IMR-90 (cell line): ENCODE measurements at regions not wholly inside any gene's neighbourhood (a gene's known extent, or its start where the extent isn't known, plus 50 kb on each side); places are given as distances from the start of the nearest gene placed in this dataset.

Source experiments
- ATAC-seq: fragments of 200-7000 bp; cut with Tn5 transposase; 2 replicates; pipeline ENCODE4 v1.9.1; 2020; ENCODE audit warnings: low read depth, mild to moderate bottlenecking, moderate library complexity
- BruUV-seq: library from RNA; stranded (reverse); fragments of 400-500 nt; replicated peaks from 2 replicates; lab custom pipeline; 2021; lab: Mats Ljungman, UMichigan
- CTCF ChIA-PET: fragments of 300-600 bp; formaldehyde crosslinking; extraction: SDS; loops from one replicate; lab custom pipeline; 2021; ENCODE audit warnings: antibody characterized with exemption; lab: Yijun Ruan, JAX
- POLR2A ChIA-PET: fragments of 300-600 bp; sonication (Branson Sonifier 250); formaldehyde crosslinking; loops from one replicate; lab custom pipeline; 2022; ENCODE audit warnings: antibody characterized with exemption; ENCODE audit not compliant: unreplicated experiment; lab: Charles Lee
- DNase-seq: peaks from one replicate; pipeline ENCODE4 v3.0.0; 2013
- H2AFZ ChIP-seq: replicated peaks from 2 replicates; pipeline ENCODE3; 2013; ENCODE audit warnings: low read length, mild to moderate bottlenecking; ENCODE audit not compliant: poor library complexity
- H2AK5ac ChIP-seq: 2 replicates; pipeline ENCODE4 v1.6.1; 2013; ENCODE audit warnings: low read depth, low read length, inconsistent platforms
- H2AK9ac ChIP-seq: replicated peaks from 2 replicates; pipeline ENCODE3; 2013; ENCODE audit warnings: mild to moderate bottlenecking, low read depth, low read length, moderate library complexity; ENCODE audit not compliant: poor library complexity
- H2BK120ac ChIP-seq: 2 replicates; pipeline ENCODE4 v1.6.1; 2013; ENCODE audit warnings: low read depth, low read length, inconsistent platforms
- H2BK15ac ChIP-seq: 3 replicates; pipeline ENCODE4 v1.6.1; 2013; ENCODE audit warnings: low read depth, low read length, inconsistent platforms
- H2BK20ac ChIP-seq: 2 replicates; pipeline ENCODE4 v1.6.1; 2013; ENCODE audit warnings: low read depth, mild to moderate bottlenecking, inconsistent platforms, low read length, moderate library complexity
- H2BK5ac ChIP-seq: 2 replicates; pipeline ENCODE4 v1.6.1; 2013; ENCODE audit warnings: mild to moderate bottlenecking, low read depth, low read length, inconsistent platforms; ENCODE audit not compliant: poor library complexity, severe bottlenecking
- H3K14ac ChIP-seq: replicated peaks from 2 replicates; pipeline ENCODE4 v1.6.1; 2013; ENCODE audit warnings: low read depth, low read length, inconsistent platforms
- H3K18ac ChIP-seq: 2 replicates; pipeline ENCODE4 v1.6.1; 2013; ENCODE audit warnings: low read depth, low read length, control low read depth
- H3K23ac ChIP-seq: 2 replicates; pipeline ENCODE4 v1.6.1; 2013; ENCODE audit warnings: low read depth, low read length, inconsistent platforms
- H3K27ac ChIP-seq: 2 replicates; pipeline ENCODE4 v1.5.1; 2013; ENCODE audit warnings: mild to moderate bottlenecking, control low read depth, low read length; ENCODE audit not compliant: insufficient read depth
- H3K27me3 ChIP-seq: 2 replicates; pipeline ENCODE4 v1.6.1; 2013; ENCODE audit warnings: low read length; ENCODE audit not compliant: control insufficient read depth, insufficient read depth
- H3K36me3 ChIP-seq: 2 replicates; pipeline ENCODE4 v1.6.1; 2013; ENCODE audit warnings: low read length, mixed read lengths; ENCODE audit not compliant: control insufficient read depth, insufficient read depth
- H3K4ac ChIP-seq: 2 replicates; pipeline ENCODE4 v1.6.1; 2013; ENCODE audit warnings: low read depth, low read length, inconsistent platforms
- H3K4me1 ChIP-seq: 2 replicates; pipeline ENCODE4 v1.6.1; 2013; ENCODE audit warnings: low read length, mixed read lengths; ENCODE audit not compliant: control insufficient read depth, insufficient read depth
- H3K4me2 ChIP-seq: 2 replicates; pipeline ENCODE4 v1.6.1; 2013; ENCODE audit warnings: low read depth, mild to moderate bottlenecking, control low read depth, low read length, moderate library complexity
- H3K4me3 ChIP-seq: 2 replicates; pipeline ENCODE4 v1.5.1; 2013; ENCODE audit warnings: low read depth, mild to moderate bottlenecking, control low read depth, low read length, moderate library complexity; ENCODE audit not compliant: insufficient read depth
- H3K56ac ChIP-seq: 2 replicates; pipeline ENCODE4 v1.6.1; 2013; ENCODE audit warnings: low read length, inconsistent platforms; ENCODE audit not compliant: insufficient read depth; ENCODE audit errors: extremely low read depth
- H3K79me1 ChIP-seq, 2 experiments: 2 replicates each; pipeline ENCODE4 v1.6.1; 2013; ENCODE audit warnings: low read length in 2 of 2, inconsistent platforms in 1 of 2, low read depth in 1 of 2
- H3K9ac ChIP-seq: 2 replicates; pipeline ENCODE4 v1.6.1; 2013; ENCODE audit warnings: low read depth, low read length, control low read depth
- H3K9me1 ChIP-seq: 2 replicates; pipeline ENCODE4 v1.6.1; 2013; ENCODE audit warnings: low read length, inconsistent platforms; ENCODE audit not compliant: insufficient read depth
- H3K9me3 ChIP-seq: 2 replicates; pipeline ENCODE4 v1.6.1; 2013; ENCODE audit warnings: low read length; ENCODE audit not compliant: control insufficient read depth, insufficient read depth
- H4K20me1 ChIP-seq: 2 replicates; pipeline ENCODE4 v1.6.1; 2013; ENCODE audit warnings: low read length, inconsistent platforms; ENCODE audit not compliant: insufficient read depth
- H4K5ac ChIP-seq: 2 replicates; pipeline ENCODE4 v1.6.1; 2013; ENCODE audit warnings: mild to moderate bottlenecking, low read depth, low read length, control low read depth
- H4K8ac ChIP-seq, 2 experiments: 2 replicates each; pipeline ENCODE4 v1.6.1; 2013; ENCODE audit warnings: low read depth in 2 of 2, low read length in 2 of 2, control low read depth in 1 of 2, inconsistent platforms in 1 of 2
- H4K91ac ChIP-seq: 2 replicates; pipeline ENCODE4 v1.6.1; 2013; ENCODE audit warnings: low read depth, low read length, inconsistent platforms; ENCODE audit not compliant: insufficient read depth
- BHLHE40 ChIP-seq: fragments of 150-350 bp; IDR thresholded peaks from 2 replicates; pipeline ENCODE4 v1.6.1; 2016; ENCODE audit warnings: mild to moderate bottlenecking, low read depth, low read length
- CEBPB ChIP-seq: IDR thresholded peaks from 2 replicates; pipeline ENCODE4 v1.6.1; 2012; ENCODE audit warnings: low read depth, low read length, improper control_type of control experiment
- FOS ChIP-seq: fragments of 150-350 bp; IDR thresholded peaks from 2 replicates; pipeline ENCODE4 v1.6.1; 2016; ENCODE audit warnings: low read depth, low read length
- MAFK ChIP-seq: IDR thresholded peaks from 2 replicates; pipeline ENCODE4 v1.6.1; 2012; ENCODE audit warnings: low read depth, low read length, improper control_type of control experiment
- MXI1 ChIP-seq: IDR thresholded peaks from 2 replicates; pipeline ENCODE4 v1.6.1; 2012; ENCODE audit warnings: low read depth, mild to moderate bottlenecking, low read length, moderate library complexity, borderline replicate concordance
- POLR2A ChIP-seq: IDR thresholded peaks from 2 replicates; pipeline ENCODE4 v1.6.1; 2012; ENCODE audit warnings: mild to moderate bottlenecking, low read depth, low read length
- RAD21 ChIP-seq: IDR thresholded peaks from 2 replicates; pipeline ENCODE4 v1.6.1; 2012; ENCODE audit warnings: low read length, improper control_type of control experiment
- RCOR1 ChIP-seq: IDR thresholded peaks from 2 replicates; pipeline ENCODE4 v1.6.1; 2012; ENCODE audit warnings: mild to moderate bottlenecking, low read length, improper control_type of control experiment; ENCODE audit not compliant: insufficient replicate concordance
- WGBS, 2 experiments: methylation state at CpG; one replicate each; pipeline versions ENCODE4 v1.1.5 to v1.1.7; 2013; ENCODE audit warnings: missing lambda C conversion rate in 2 of 2; ENCODE audit not compliant: insufficient read length in 1 of 2; ENCODE audit errors: extremely low coverage in 2 of 2; 5-methylcytosine and 5-hydroxymethylcytosine counted together
- dilution Hi-C: fragments of 300-500 bp; cut with HindIII; formaldehyde crosslinking; loops from one replicate; pipeline ENCODE4 v1.14.3; 2018; ENCODE audit warnings: low sequenced_read_pairs; ENCODE audit not compliant: unreplicated experiment
- in situ Hi-C: fragments of 300-500 bp; cut with MboI; formaldehyde crosslinking; loops from 3 replicates; pipeline ENCODE4 v1.14.3; 2019; ENCODE audit warnings: low sequenced_read_pairs, inconsistent platforms, mixed read lengths
- intact Hi-C: fragments of 100-400 bp; cut with micrococcal nuclease; formaldehyde crosslinking; loops from 2 replicates; pipeline ENCODE4 v1.10.0; 2022
- TF ChIP-seq, protein P1 (sequence below): fragments of 150-350 bp; IDR thresholded peaks from 2 replicates; pipeline ENCODE4 v1.6.1; 2016; ENCODE audit warnings: low read depth, mild to moderate bottlenecking, low read length, moderate library complexity, borderline replicate concordance
- TF ChIP-seq, protein P2 (sequence below): fragments of 150-350 bp; IDR thresholded peaks from 2 replicates; pipeline ENCODE4 v1.6.1; 2017; ENCODE audit warnings: mild to moderate bottlenecking, antibody characterized with exemption, low read length, low read depth
- TF ChIP-seq, protein P3 (sequence below): conservative IDR thresholded peaks from 2 replicates; pipeline ENCODE4 v1.5.1; 2012; ENCODE audit warnings: mild to moderate bottlenecking, low read depth, low read length, improper control_type of control experiment

DNA sequence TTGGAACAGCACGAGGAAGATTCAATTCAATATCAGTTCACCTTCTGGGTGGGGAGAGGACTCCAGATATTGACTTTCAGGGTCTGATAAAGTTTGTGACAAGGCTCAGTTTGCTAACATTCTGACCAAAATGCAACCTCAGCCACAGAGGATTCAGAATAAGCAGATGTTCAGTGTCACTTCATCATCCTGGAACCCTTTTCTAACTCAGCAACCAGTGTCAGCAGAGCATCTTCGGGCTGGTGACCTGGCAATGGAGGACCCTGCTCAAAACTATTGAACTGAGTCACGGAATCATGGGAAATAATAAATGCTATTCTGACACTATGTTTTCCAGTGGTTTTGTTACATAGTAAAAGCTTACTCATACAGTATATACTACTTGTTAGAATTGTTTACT is 433.4 kb upstream of the CFAP20DC start:
- no peak overlapping the region for H4K91ac ChIP-seq
- no peaks in the 10 kb centered on the region for H3K9me1 ChIP-seq
- POLR2A ChIA-PET: no interaction called here
- no peaks in the 10 kb centered on the region for H3K79me1 ChIP-seq
- H3K4ac ChIP-seq: peak overlapping the region; percentile 25; the same call in 1 of the 2 replicates
- H3K27ac ChIP-seq: no peak overlapping the region
- no peak overlapping the region for H3K9ac ChIP-seq
- no peak overlapping the region for H3K4me2 ChIP-seq
- intact Hi-C loops: no loop called here
- BruUV-seq: no TSS peak
- no peak overlapping the region for H3K23ac ChIP-seq
- dilution Hi-C loops: no loop called here
- H3K4me1 ChIP-seq: peaks cover 3% of the 10 kb centered on the region
- no peak overlapping the region for H2AFZ ChIP-seq
- 0 out of 2 replicates have a peak overlapping the region, but pooled peaks have one; percentile 6 for H3K14ac ChIP-seq
- peak overlapping the region; percentile 68 for H2AK5ac ChIP-seq
- WGBS, 2 experiments: no CpG with 5 or more reads among the region's 3 CpGs
- H2AK9ac ChIP-seq: no peak overlapping the region
- H3K56ac ChIP-seq: no peak overlapping the region
- TF ChIP-seq RCOR1 (no peak), BHLHE40 (no peak), FOS (no peak), RAD21 (no peak), POLR2A (no peak), MAFK (no peak), CEBPB (no peak), MXI1 (no peak)
- TF ChIP-seq, protein P1, sequence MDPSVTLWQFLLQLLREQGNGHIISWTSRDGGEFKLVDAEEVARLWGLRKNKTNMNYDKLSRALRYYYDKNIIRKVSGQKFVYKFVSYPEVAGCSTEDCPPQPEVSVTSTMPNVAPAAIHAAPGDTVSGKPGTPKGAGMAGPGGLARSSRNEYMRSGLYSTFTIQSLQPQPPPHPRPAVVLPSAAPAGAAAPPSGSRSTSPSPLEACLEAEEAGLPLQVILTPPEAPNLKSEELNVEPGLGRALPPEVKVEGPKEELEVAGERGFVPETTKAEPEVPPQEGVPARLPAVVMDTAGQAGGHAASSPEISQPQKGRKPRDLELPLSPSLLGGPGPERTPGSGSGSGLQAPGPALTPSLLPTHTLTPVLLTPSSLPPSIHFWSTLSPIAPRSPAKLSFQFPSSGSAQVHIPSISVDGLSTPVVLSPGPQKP: no peak
- TF ChIP-seq, protein P2, sequence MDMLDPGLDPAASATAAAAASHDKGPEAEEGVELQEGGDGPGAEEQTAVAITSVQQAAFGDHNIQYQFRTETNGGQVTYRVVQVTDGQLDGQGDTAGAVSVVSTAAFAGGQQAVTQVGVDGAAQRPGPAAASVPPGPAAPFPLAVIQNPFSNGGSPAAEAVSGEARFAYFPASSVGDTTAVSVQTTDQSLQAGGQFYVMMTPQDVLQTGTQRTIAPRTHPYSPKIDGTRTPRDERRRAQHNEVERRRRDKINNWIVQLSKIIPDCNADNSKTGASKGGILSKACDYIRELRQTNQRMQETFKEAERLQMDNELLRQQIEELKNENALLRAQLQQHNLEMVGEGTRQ: no peak
- TF ChIP-seq, protein P3, sequence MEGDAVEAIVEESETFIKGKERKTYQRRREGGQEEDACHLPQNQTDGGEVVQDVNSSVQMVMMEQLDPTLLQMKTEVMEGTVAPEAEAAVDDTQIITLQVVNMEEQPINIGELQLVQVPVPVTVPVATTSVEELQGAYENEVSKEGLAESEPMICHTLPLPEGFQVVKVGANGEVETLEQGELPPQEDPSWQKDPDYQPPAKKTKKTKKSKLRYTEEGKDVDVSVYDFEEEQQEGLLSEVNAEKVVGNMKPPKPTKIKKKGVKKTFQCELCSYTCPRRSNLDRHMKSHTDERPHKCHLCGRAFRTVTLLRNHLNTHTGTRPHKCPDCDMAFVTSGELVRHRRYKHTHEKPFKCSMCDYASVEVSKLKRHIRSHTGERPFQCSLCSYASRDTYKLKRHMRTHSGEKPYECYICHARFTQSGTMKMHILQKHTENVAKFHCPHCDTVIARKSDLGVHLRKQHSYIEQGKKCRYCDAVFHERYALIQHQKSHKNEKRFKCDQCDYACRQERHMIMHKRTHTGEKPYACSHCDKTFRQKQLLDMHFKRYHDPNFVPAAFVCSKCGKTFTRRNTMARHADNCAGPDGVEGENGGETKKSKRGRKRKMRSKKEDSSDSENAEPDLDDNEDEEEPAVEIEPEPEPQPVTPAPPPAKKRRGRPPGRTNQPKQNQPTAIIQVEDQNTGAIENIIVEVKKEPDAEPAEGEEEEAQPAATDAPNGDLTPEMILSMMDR: no peak
- H2BK20ac ChIP-seq: peak overlapping the region; percentile 33
- in situ Hi-C loops: no loop called here
- H3K18ac ChIP-seq: no peak overlapping the region
- H2BK5ac ChIP-seq: no peak overlapping the region
- H2BK120ac ChIP-seq: no peak overlapping the region
- ATAC-seq (no peak), DNase-seq (no peak)
- H4K8ac ChIP-seq: no peak overlapping the region
- CTCF ChIA-PET: no interaction called here
- H4K5ac ChIP-seq: no peak overlapping the region
- H3K27me3 ChIP-seq: peaks cover 3% of the 10 kb centered on the region
- H3K4me3 ChIP-seq: no peak overlapping the region
- H3K9me3 ChIP-seq: no peaks in the 10 kb centered on the region
- H3K36me3 ChIP-seq: no peaks in the 10 kb centered on the region
- H4K20me1 ChIP-seq: no peaks in the 10 kb centered on the region
- H2BK15ac ChIP-seq: no peak overlapping the region
